ENCODE measurements at regions not wholly inside any gene's neighbourhood (a gene's known extent, or its start where the extent isn't known, plus 50 kb on each side); places are given as distances from the start of the nearest gene placed in this dataset.

DNA sequence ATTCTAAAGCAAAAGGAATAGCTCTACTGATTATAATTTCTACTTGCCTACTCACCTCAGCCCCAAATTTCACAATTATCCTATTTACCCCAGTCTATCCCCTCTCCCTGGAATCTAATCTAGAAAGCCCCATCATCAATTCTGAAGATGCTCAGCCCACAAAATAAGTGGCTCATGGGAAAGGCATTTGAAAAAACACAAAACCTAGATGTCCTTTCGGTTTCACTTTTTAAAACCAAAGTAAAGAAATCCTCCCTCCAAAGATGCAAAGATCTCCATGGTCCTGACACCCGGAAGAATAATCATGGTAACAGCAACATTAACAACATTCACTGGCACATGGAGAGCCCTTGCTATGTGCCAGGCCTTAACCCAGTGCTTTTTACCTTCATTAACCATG lies 224.8 kb downstream of the FGFR2 start:
- Histone ChIP-seq H3K36me3 (ENCODE audit: control insufficient read depth, insufficient read depth, low read length) (no peaks in the 10 kb centered on the region), H3K4ac (ENCODE audit: low read depth, low read length) (no peak overlapping the region), H4K5ac (ENCODE audit: low read length) (no peak overlapping the region), H3K4me3 (ENCODE audit: low read length) (no peak overlapping the region), H3K9ac (ENCODE audit: low read length) (no peak overlapping the region), H3K79me2 (ENCODE audit: control insufficient read depth, insufficient read depth, low read length) (no peaks in the 10 kb centered on the region), H3K56ac (ENCODE audit: low read length) (no peak overlapping the region), H2AK5ac (ENCODE audit: low read length) (no peak overlapping the region), H3K4me1 (ENCODE audit: control insufficient read depth, low read depth, low read length) (no peaks in the 10 kb centered on the region), H3K23ac (ENCODE audit: low read length) (no peak overlapping the region), H3K27me3 (ENCODE audit: insufficient read depth, low read length, poor library complexity) (no peaks in the 10 kb centered on the region), H2BK15ac (replicated peaks; ENCODE audit: low read depth) (no peak overlapping the region), H3K4me2 (ENCODE audit: low read length) (no peak overlapping the region), H3K18ac (ENCODE audit: low read length) (no peak overlapping the region), H2BK120ac (ENCODE audit: low read depth, low read length) (no peak overlapping the region), H3K27ac (ENCODE audit: low read depth, low read length) (no peak overlapping the region), H4K8ac (ENCODE audit: low read depth, low read length) (no peak overlapping the region), H3K79me1 (ENCODE audit: low read length) (no peaks in the 10 kb centered on the region), H2BK5ac (ENCODE audit: low read length) (no peak overlapping the region)
- DNase-seq, result no peak
- WGBS (ENCODE audit: extremely low coverage, insufficient coverage, low lambda C conversion rate), result no CpG with 5 or more reads among the region's 2 CpGs

DNA sequence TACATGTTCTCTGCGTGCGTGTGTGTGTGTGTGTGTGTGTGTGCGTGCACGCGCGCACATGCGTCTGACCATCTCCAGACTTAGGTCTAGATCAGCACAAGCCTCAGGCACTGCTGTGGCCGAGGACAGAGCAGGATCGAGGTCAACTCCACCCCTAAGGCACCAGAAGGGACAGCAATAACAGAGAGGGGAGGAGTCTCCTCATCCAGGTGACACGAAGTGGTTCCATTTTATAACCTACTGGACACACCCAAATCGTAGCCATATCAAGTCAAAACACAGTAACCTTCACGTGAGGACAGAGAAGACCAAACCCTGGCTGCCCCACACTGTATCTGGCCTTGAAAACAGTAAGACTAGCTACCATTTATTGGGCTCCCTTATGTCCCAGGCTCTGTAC lies 224.1 kb downstream of the FGFR2 start:
- Histone ChIP-seq H3K9ac (ENCODE audit: low read length) (no peak overlapping the region), H3K4me3 (ENCODE audit: low read length) (no peak overlapping the region), H2BK15ac (replicated peaks; ENCODE audit: low read depth) (no peak overlapping the region), H3K56ac (ENCODE audit: low read length) (no peak overlapping the region), H3K18ac (ENCODE audit: low read length) (no peak overlapping the region), H3K36me3 (ENCODE audit: control insufficient read depth, insufficient read depth, low read length) (no peaks in the 10 kb centered on the region), H3K27me3 (ENCODE audit: insufficient read depth, low read length, poor library complexity) (no peaks in the 10 kb centered on the region), H4K5ac (ENCODE audit: low read length) (no peak overlapping the region), H2BK5ac (ENCODE audit: low read length) (no peak overlapping the region), H3K4me1 (ENCODE audit: control insufficient read depth, low read depth, low read length) (no peaks in the 10 kb centered on the region), H3K79me1 (ENCODE audit: low read length) (no peaks in the 10 kb centered on the region), H2AK5ac (ENCODE audit: low read length) (no peak overlapping the region), H3K4ac (ENCODE audit: low read depth, low read length) (no peak overlapping the region), H3K4me2 (ENCODE audit: low read length) (no peak overlapping the region), H3K79me2 (ENCODE audit: control insufficient read depth, insufficient read depth, low read length) (no peaks in the 10 kb centered on the region), H3K27ac (ENCODE audit: low read depth, low read length) (no peak overlapping the region), H3K23ac (ENCODE audit: low read length) (no peak overlapping the region), H2BK120ac (ENCODE audit: low read depth, low read length) (no peak overlapping the region), H4K8ac (ENCODE audit: low read depth, low read length) (no peak overlapping the region)
- DNase-seq, result no peak
- WGBS (ENCODE audit: extremely low coverage, insufficient coverage, low lambda C conversion rate), result no CpG with 5 or more reads among the region's 12 CpGs

DNA sequence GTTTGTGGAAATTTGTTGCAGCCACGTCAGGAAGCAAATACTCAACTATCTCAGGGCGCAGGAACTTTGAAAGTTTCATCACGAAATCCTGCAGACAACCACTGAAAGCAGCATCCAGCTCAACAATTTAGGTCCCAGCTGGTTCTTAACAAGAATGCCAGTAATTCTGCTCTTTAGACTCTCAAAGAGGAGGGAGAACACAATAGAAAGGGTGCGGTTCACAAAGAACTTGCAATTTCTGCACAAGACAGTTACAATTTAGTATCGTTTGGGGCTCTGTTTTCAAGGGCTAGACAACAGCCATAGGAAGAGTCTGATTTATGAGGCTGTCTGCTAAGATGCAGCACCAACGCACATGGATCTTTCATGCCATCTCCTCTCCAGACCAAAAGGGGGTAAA lies 223.1 kb downstream of the FGFR2 start:
- DNase-seq, result no peak
- H2BK5ac ChIP-seq (ENCODE audit: low read length), result no peak overlapping the region
- no peaks in the 10 kb centered on the region for H3K79me1 ChIP-seq (ENCODE audit: low read length)
- no CpG with 5 or more reads among the region's 6 CpGs for WGBS (ENCODE audit: extremely low coverage, insufficient coverage, low lambda C conversion rate)
- no peak overlapping the region for H3K23ac ChIP-seq (ENCODE audit: low read length)
- no peak overlapping the region for H3K56ac ChIP-seq (ENCODE audit: low read length)
- no peak overlapping the region for H3K18ac ChIP-seq (ENCODE audit: low read length)
- no peak overlapping the region for H2BK120ac ChIP-seq (ENCODE audit: low read depth, low read length)
- no peak overlapping the region for H2BK15ac ChIP-seq (replicated peaks; ENCODE audit: low read depth)
- no peak overlapping the region for H3K27ac ChIP-seq (ENCODE audit: low read depth, low read length)
- H3K4me3 ChIP-seq (ENCODE audit: low read length), result no peak overlapping the region
- H3K79me2 ChIP-seq (ENCODE audit: control insufficient read depth, insufficient read depth, low read length), result no peaks in the 10 kb centered on the region
- no peak overlapping the region for H3K4me2 ChIP-seq (ENCODE audit: low read length)
- no peak overlapping the region for H4K8ac ChIP-seq (ENCODE audit: low read depth, low read length)
- H3K4me1 ChIP-seq (ENCODE audit: control insufficient read depth, low read depth, low read length), result no peaks in the 10 kb centered on the region
- H3K27me3 ChIP-seq (ENCODE audit: insufficient read depth, low read length, poor library complexity), result no peaks in the 10 kb centered on the region
- H3K36me3 ChIP-seq (ENCODE audit: control insufficient read depth, insufficient read depth, low read length), result no peaks in the 10 kb centered on the region
- no peak overlapping the region for H3K4ac ChIP-seq (ENCODE audit: low read depth, low read length)
- no peak overlapping the region for H3K9ac ChIP-seq (ENCODE audit: low read length)
- no peak overlapping the region for H2AK5ac ChIP-seq (ENCODE audit: low read length)
- H4K5ac ChIP-seq (ENCODE audit: low read length), result peak overlapping the region; percentile 56

DNA sequence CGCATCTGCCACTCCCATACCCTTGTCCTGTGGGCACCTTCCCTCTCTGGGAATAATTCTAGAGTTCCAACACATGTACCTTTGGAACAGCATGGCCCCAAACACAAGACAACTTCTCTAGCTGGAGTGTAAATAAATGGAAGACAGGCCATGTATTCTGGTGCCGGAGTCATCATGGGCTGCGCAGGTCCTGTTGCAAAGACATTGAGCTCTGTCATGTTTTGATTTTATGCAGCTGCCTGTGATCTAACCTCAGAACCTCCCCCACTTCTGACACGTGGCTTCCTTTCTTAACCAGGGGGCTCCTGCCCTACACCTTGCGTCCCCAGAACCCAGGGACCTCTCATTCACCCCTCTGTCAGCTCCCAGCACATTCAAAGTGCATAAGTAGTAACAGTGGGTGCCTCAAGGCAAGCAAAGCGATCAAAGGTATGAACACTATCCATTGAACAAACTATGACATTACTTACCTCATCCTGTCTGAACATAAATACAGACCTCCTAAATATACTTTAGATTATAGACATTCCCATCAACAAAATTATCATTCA lies 219.9 kb downstream of the FGFR2 start:
- Histone ChIP-seq H3K79me1 (ENCODE audit: low read length) (no peaks in the 10 kb centered on the region), H4K5ac (ENCODE audit: low read length) (no peak overlapping the region), H3K4me3 (ENCODE audit: low read length) (no peak overlapping the region), H4K8ac (ENCODE audit: low read depth, low read length) (no peak overlapping the region), H2BK120ac (ENCODE audit: low read depth, low read length) (no peak overlapping the region), H3K36me3 (ENCODE audit: control insufficient read depth, insufficient read depth, low read length) (no peaks in the 10 kb centered on the region), H3K4ac (ENCODE audit: low read depth, low read length) (no peak overlapping the region), H2BK5ac (ENCODE audit: low read length) (no peak overlapping the region), H3K9ac (ENCODE audit: low read length) (no peak overlapping the region), H3K79me2 (ENCODE audit: control insufficient read depth, insufficient read depth, low read length) (no peaks in the 10 kb centered on the region), H3K27ac (ENCODE audit: low read depth, low read length) (no peak overlapping the region), H3K27me3 (ENCODE audit: insufficient read depth, low read length, poor library complexity) (no peaks in the 10 kb centered on the region), H3K4me2 (ENCODE audit: low read length) (no peak overlapping the region), H2AK5ac (ENCODE audit: low read length) (no peak overlapping the region), H2BK15ac (replicated peaks; ENCODE audit: low read depth) (no peak overlapping the region), H3K56ac (ENCODE audit: low read length) (no peak overlapping the region), H3K18ac (ENCODE audit: low read length) (no peak overlapping the region), H3K23ac (ENCODE audit: low read length) (no peak overlapping the region), H3K4me1 (ENCODE audit: control insufficient read depth, low read depth, low read length) (no peaks in the 10 kb centered on the region)
- DNase-seq, result no peak
- WGBS (ENCODE audit: extremely low coverage, insufficient coverage, low lambda C conversion rate), result no CpG with 5 or more reads among the region's 6 CpGs

DNA sequence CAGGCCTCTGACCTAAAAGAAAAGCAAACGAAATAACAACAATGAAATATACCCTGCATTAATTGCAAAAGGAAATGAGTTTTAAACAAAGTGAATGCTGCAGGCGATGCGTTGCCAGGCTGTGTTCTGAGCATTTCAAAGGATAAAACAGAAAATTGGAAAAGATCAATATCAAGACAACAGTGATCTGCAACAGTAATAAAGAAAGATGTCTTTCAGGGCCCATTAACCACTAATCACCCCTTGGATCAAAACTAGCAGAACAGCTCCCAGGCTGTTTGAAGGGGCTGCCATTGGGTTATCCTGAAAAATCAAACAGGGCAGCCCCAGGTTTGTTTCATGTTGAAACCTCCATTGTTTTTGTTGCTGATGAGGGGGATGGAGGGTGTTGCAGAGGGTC lies 219.2 kb downstream of the FGFR2 start:
- Histone ChIP-seq H3K36me3 (ENCODE audit: control insufficient read depth, insufficient read depth, low read length) (no peaks in the 10 kb centered on the region), H3K27ac (ENCODE audit: low read depth, low read length) (no peak overlapping the region), H3K9ac (ENCODE audit: low read length) (no peak overlapping the region), H2BK5ac (ENCODE audit: low read length) (no peak overlapping the region), H3K4me3 (ENCODE audit: low read length) (no peak overlapping the region), H3K27me3 (ENCODE audit: insufficient read depth, low read length, poor library complexity) (no peaks in the 10 kb centered on the region), H3K4ac (ENCODE audit: low read depth, low read length) (no peak overlapping the region), H4K5ac (ENCODE audit: low read length) (no peak overlapping the region), H3K79me2 (ENCODE audit: control insufficient read depth, insufficient read depth, low read length) (no peaks in the 10 kb centered on the region), H3K18ac (ENCODE audit: low read length) (no peak overlapping the region), H3K23ac (ENCODE audit: low read length) (no peak overlapping the region), H2BK15ac (replicated peaks; ENCODE audit: low read depth) (no peak overlapping the region), H3K56ac (ENCODE audit: low read length) (no peak overlapping the region), H4K8ac (ENCODE audit: low read depth, low read length) (no peak overlapping the region), H3K4me2 (ENCODE audit: low read length) (no peak overlapping the region), H3K79me1 (ENCODE audit: low read length) (no peaks in the 10 kb centered on the region), H2AK5ac (ENCODE audit: low read length) (no peak overlapping the region), H2BK120ac (ENCODE audit: low read depth, low read length) (no peak overlapping the region), H3K4me1 (ENCODE audit: control insufficient read depth, low read depth, low read length) (no peaks in the 10 kb centered on the region)
- no peak for DNase-seq
- no CpG with 5 or more reads among the region's 3 CpGs for WGBS (ENCODE audit: extremely low coverage, insufficient coverage, low lambda C conversion rate)

DNA sequence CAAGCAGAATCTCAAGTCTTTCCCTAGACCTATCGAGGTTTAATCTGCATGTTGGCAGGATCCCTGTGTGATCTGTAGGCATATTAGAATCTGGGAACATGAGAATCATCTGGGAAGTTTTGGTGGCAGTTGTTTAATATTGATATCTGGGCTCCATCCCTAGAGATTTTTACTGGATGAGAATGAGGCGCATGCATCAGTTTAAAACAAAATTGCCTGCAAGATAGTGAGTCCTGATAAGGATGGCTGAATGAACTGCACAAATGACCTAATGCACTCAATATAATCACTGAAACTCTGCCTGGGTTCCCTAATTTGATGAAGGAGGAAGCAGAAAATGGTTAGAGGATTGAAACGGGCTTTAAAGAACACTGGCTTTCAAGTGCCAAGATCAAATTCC lies 218.0 kb downstream of the FGFR2 start:
- Histone ChIP-seq H3K18ac (ENCODE audit: low read length) (no peak overlapping the region), H3K4me3 (ENCODE audit: low read length) (no peak overlapping the region), H2BK5ac (ENCODE audit: low read length) (no peak overlapping the region), H3K4me2 (ENCODE audit: low read length) (no peak overlapping the region), H3K9ac (ENCODE audit: low read length) (no peak overlapping the region), H3K79me2 (ENCODE audit: control insufficient read depth, insufficient read depth, low read length) (no peaks in the 10 kb centered on the region), H3K36me3 (ENCODE audit: control insufficient read depth, insufficient read depth, low read length) (no peaks in the 10 kb centered on the region), H3K56ac (ENCODE audit: low read length) (no peak overlapping the region), H3K27me3 (ENCODE audit: insufficient read depth, low read length, poor library complexity) (no peaks in the 10 kb centered on the region), H3K4me1 (ENCODE audit: control insufficient read depth, low read depth, low read length) (no peaks in the 10 kb centered on the region), H3K4ac (ENCODE audit: low read depth, low read length) (no peak overlapping the region), H3K23ac (ENCODE audit: low read length) (no peak overlapping the region), H2AK5ac (ENCODE audit: low read length) (no peak overlapping the region), H4K8ac (ENCODE audit: low read depth, low read length) (no peak overlapping the region), H2BK120ac (ENCODE audit: low read depth, low read length) (no peak overlapping the region), H2BK15ac (replicated peaks; ENCODE audit: low read depth) (no peak overlapping the region), H4K5ac (ENCODE audit: low read length) (no peak overlapping the region), H3K27ac (ENCODE audit: low read depth, low read length) (no peak overlapping the region), H3K79me1 (ENCODE audit: low read length) (no peaks in the 10 kb centered on the region)
- DNase-seq, result no peak
- no CpG with 5 or more reads among the region's 3 CpGs for WGBS (ENCODE audit: extremely low coverage, insufficient coverage, low lambda C conversion rate)
